ENCODE measurements at regions not wholly inside any gene's neighbourhood (a gene's known extent, or its start where the extent isn't known, plus 50 kb on each side); places are given as distances from the start of the nearest gene placed in this dataset.
"Not testable (repeated sequence)": the region's sequence is repeated elsewhere in the genome, so short reads cannot be mapped to it uniquely, and the experiment has no call there.

- DNase-seq = no peak
Measured at GRCh38 chr5:16291894-16292293, 112.3 kb upstream of the MARCHF11 start.

DNA sequence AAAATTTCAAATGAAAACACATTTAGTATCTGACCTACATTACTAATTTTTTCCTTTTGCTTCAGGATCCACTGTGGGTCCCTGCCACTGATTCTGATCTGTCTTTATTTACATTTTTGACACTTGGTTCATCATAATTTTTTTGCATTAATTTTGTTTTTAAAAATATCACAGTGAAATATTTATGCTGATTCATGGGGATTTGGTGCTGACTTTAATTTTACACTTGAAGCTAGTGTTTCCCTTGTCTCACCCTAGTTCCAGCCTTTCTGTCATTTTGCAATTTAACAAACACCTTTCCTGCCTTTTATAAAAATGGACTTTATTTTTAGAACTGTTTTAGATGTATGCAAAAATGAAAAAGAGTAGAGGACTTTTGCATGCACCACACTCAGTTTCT lies 111.9 kb upstream of the MARCHF11 start:
- no peak for DNase-seq

- DNase-seq = no peak
Measured at GRCh38 chr5:16283791-16284190, 104.2 kb upstream of the MARCHF11 start.

GRCh38 chr5:16276859-16277258 lies 97.3 kb upstream of the MARCHF11 start:
- not testable (repeated sequence) for DNase-seq

GRCh38 chr5:16271851-16272250 lies 92.3 kb upstream of the MARCHF11 start:
- DNase-seq = peak; percentile 81

DNA sequence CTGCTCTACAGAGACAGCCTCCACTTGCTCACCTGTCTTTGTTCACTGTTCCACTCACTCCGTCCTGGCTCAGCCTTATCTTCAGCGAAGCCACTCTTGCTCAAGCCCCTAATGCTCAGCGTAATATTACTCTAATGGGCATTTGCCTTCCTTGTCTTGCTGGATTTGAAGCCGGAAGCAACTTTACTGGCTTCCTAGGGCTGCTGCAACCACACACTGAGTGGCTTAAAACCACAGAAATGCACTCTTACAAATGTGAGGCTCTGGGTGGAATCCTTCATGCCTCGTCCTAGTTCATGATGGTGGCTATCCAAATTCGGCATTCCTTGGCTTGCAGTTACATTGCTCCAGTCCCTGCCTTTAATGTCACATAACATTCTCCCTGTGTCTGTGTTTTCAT lies 85.5 kb upstream of the MARCHF11 start:
- no peak for DNase-seq

- DNase-seq = no peak
Measured at GRCh38 chr5:16260000-16260399, 80.4 kb upstream of the MARCHF11 start.

DNA sequence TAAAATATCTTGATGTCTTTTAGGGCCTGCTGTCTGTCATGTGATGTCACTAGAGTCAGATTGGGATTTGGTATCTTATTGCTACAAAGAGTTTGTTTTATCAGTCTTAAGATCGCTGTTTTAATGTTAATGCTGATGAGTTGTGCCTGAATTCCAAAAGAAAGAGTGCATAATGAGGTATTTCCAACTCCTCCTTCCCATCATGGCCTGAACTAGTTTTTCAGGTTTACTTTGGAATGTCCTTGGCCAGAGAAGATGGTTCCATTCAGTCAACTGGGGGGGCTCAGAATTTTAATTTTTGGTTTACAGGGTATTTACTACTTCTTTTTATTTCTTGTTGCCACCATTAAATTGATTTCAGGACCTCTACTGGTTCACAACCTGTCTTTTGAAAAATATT lies 74.3 kb upstream of the MARCHF11 start:
- DNase-seq = no peak

DNA sequence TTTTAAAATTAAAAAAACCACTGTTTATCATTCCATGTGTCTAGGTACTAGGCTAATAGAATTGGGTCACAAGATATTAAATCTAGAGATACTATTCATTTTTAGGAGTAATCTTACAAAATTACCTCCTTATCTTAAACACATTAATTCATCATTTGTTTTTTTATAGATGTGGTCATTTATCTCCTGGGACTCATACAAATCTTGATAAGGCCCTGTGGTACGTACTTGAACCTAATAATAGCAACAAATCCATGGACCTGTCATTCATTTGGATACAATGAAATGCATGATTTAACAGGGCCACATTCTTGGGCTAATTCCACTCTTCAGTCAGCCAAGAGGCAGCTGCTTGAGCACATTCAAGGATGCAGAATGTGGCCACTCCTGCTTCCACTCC lies 66.4 kb upstream of the MARCHF11 start:
- DNase-seq = no peak

GRCh38 chr5:16245249-16245648 lies 65.7 kb upstream of the MARCHF11 start:
- no peak for DNase-seq

DNA sequence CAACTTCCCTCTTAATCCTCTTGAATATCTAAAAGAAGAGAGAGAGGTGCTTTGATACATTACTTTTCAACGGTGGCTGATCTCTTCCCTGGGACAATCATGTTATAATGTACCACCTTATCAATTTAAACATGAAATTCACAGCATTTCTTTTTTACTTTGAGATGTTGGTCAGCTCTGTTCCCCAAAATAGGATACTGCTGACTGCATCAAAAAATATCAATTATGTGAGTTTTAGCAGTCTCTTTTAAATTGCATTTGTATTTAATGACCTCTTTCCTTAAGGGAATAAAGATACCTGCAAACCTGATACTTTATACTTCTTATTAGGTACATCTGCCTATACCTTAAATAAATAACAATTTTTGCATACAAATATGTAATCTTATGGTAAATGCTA lies 58.4 kb upstream of the MARCHF11 start:
- no peak for DNase-seq

GRCh38 chr5:16234598-16234997 lies 55.0 kb upstream of the MARCHF11 start:
- DNase-seq = no peak

DNA sequence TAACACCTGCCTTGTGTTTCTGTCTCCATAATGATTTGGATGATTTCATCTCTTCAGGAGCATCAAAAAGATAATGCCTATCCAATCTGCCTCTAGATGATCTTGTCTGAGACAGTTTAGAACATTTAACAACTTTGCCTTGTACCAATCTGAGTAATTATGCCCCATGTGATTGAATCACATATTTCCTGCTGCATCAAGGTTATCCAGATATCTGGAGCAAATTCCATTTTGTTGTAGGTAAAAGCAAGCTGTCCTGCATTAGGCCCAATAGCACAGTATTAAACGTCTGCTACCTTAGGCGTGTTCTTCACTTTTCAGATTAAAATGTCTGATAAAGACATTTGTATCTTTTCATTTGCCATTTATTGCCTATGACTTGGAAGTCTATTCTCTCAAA lies 54.1 kb upstream of the MARCHF11 start:
- no peak for DNase-seq

GRCh38 chr5:16229357-16229940 lies 49.9 kb upstream of the MARCHF11 start:
- DNase-seq = no peak

Data from NCI-H146 (cell line).